ENCODE measurements at regions not wholly inside any gene's neighbourhood (a gene's known extent, or its start where the extent isn't known, plus 50 kb on each side); places are given as distances from the start of the nearest gene placed in this dataset.
A peak's percentile ranks its signal among the peaks of the same experiment; 100 is the strongest.

DNA sequence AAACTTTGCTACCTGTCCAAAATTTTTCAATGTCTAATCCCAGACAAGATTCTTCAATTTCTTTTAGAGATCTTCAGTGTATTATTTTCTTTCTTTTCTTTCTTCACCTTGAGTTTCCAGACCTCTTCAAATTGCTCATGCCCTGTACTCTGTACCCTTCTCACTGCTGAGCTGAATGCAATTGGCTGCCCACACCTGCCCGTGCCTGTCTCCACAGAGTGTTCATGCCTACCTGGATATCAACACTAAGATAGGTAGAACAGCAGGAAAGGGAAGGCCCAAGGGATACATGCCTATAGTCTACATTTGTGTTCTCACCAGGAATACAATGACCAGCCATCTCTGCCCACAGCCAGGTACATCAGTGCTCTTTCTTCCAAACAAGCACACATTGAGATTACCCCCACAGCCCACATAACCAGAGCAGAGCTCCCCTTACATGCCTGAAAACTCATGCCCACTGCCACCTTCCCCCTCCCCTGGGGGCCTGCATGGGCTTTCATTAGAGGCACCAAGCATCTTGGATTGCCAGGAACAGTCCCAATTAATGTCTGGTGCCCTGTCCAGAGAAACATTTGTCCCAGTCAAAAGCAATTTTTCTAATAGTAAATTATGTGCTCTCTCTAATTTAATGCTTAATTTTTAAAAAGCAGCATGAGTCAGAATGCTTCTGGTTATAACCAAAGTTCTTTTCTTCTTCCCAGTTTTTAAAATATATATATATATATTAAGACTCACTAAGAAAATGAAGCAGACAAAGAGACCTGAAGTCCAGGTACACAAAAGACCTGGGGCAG lies 134.9 kb upstream of the SLC14A2 start (continued):
- TF ChIP-seq, protein P1, sequence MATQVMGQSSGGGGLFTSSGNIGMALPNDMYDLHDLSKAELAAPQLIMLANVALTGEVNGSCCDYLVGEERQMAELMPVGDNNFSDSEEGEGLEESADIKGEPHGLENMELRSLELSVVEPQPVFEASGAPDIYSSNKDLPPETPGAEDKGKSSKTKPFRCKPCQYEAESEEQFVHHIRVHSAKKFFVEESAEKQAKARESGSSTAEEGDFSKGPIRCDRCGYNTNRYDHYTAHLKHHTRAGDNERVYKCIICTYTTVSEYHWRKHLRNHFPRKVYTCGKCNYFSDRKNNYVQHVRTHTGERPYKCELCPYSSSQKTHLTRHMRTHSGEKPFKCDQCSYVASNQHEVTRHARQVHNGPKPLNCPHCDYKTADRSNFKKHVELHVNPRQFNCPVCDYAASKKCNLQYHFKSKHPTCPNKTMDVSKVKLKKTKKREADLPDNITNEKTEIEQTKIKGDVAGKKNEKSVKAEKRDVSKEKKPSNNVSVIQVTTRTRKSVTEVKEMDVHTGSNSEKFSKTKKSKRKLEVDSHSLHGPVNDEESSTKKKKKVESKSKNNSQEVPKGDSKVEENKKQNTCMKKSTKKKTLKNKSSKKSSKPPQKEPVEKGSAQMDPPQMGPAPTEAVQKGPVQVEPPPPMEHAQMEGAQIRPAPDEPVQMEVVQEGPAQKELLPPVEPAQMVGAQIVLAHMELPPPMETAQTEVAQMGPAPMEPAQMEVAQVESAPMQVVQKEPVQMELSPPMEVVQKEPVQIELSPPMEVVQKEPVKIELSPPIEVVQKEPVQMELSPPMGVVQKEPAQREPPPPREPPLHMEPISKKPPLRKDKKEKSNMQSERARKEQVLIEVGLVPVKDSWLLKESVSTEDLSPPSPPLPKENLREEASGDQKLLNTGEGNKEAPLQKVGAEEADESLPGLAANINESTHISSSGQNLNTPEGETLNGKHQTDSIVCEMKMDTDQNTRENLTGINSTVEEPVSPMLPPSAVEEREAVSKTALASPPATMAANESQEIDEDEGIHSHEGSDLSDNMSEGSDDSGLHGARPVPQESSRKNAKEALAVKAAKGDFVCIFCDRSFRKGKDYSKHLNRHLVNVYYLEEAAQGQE (IDR thresholded peaks at IDR 0.05; ENCODE audit: low read depth, low read length): no peak
- TF ChIP-seq YY1 (IDR thresholded peaks at IDR 0.05; ENCODE audit: low read depth): no peak
- TF ChIP-seq NFIC (IDR thresholded peaks at IDR 0.05; ENCODE audit: borderline replicate concordance): no peak
- no peak for TF ChIP-seq POLR2AphosphoS5 (IDR thresholded peaks at IDR 0.05; ENCODE audit: low read depth, low read length)
- no peak for TF ChIP-seq JUND (IDR thresholded peaks at IDR 0.05)
- TF ChIP-seq EP300 (IDR thresholded peaks at IDR 0.05; ENCODE audit: borderline replicate concordance in 1 of 2, low read depth in 1 of 2, low read length in 1 of 2): no peak

DNA sequence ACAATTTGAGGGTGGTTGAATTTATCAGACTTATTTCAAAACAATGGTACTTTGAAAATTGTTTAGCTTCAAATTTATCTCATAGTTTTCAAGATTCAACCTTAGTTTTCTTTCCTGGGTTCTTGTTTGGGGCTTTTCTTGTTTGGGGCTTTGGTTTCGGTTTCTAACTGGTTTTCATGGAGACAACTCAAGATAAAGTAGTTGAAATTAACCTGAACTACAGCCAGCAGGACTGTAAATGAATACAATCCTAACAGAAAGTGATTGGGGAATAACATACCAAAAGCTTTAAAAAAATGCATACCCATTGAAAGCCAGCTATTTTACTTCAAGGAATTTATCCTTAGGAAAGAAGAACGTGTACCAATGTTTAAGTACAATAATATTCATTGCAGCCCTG lies 133.5 kb upstream of the SLC14A2 start:
- H4K20me1 ChIP-seq (ENCODE audit: insufficient read depth): no peaks in the 10 kb centered on the region
- 0 out of 2 replicates have a peak overlapping the region, but pooled peaks have one; percentile 32 for H3K4me2 ChIP-seq
- 12% methylated on average over 2 of the region's 2 CpGs for WGBS (ENCODE audit: low lambda C conversion rate)

More for the DNA sequence above, 133.5 kb upstream of the SLC14A2 start:
- TF ChIP-seq, protein P2, sequence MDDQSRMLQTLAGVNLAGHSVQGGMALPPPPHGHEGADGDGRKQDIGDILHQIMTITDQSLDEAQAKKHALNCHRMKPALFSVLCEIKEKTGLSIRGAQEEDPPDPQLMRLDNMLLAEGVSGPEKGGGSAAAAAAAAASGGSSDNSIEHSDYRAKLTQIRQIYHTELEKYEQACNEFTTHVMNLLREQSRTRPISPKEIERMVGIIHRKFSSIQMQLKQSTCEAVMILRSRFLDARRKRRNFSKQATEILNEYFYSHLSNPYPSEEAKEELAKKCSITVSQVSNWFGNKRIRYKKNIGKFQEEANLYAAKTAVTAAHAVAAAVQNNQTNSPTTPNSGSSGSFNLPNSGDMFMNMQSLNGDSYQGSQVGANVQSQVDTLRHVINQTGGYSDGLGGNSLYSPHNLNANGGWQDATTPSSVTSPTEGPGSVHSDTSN (IDR thresholded peaks at IDR 0.05): no peak
- TF ChIP-seq TEAD4 (IDR thresholded peaks at IDR 0.05; ENCODE audit: borderline replicate concordance, insufficient read depth): no peak
- no peak for TF ChIP-seq MXI1 (IDR thresholded peaks at IDR 0.05; ENCODE audit: low read depth, low read length)
- no peak for TF ChIP-seq NRF1 (IDR thresholded peaks at IDR 0.05; ENCODE audit: low read depth, low read length)
- TF ChIP-seq, protein P3, sequence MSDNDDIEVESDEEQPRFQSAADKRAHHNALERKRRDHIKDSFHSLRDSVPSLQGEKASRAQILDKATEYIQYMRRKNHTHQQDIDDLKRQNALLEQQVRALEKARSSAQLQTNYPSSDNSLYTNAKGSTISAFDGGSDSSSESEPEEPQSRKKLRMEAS (IDR thresholded peaks at IDR 0.05; ENCODE audit: low read depth): no peak
- no peak for TF ChIP-seq EP300 (IDR thresholded peaks at IDR 0.05; ENCODE audit: borderline replicate concordance in 1 of 2, low read depth in 1 of 2, low read length in 1 of 2)
- no peak for TF ChIP-seq GABPA (IDR thresholded peaks at IDR 0.05; ENCODE audit: low read depth)
- TF ChIP-seq SIN3A (IDR thresholded peaks at IDR 0.05; ENCODE audit: borderline replicate concordance, low read depth, low read length): no peak
- TF ChIP-seq RCOR1 (IDR thresholded peaks at IDR 0.05; ENCODE audit: low read length): no peak
- TF ChIP-seq, protein P4, sequence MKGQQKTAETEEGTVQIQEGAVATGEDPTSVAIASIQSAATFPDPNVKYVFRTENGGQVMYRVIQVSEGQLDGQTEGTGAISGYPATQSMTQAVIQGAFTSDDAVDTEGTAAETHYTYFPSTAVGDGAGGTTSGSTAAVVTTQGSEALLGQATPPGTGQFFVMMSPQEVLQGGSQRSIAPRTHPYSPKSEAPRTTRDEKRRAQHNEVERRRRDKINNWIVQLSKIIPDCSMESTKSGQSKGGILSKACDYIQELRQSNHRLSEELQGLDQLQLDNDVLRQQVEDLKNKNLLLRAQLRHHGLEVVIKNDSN (IDR thresholded peaks at IDR 0.05; ENCODE audit: borderline replicate concordance, low read depth): no peak
- TF ChIP-seq CHD2 (IDR thresholded peaks at IDR 0.05; ENCODE audit: low read length, partially characterized antibody): no peak
- TF ChIP-seq RAD21 (IDR thresholded peaks at IDR 0.05; ENCODE audit: low read length): no peak
- CTCF ChIA-PET: interaction anchor here (0.6 to 1.1 kb wide), 3 partner anchors 37 to 44 kb away, joined by 3 to 4 read pairs (median 4); no protein-coding TSS in a partner anchor
- no peaks in the 10 kb centered on the region for H3F3A ChIP-seq (replicated peaks; ENCODE audit: insufficient read depth)
- no peaks in the 10 kb centered on the region for H3K9me2 ChIP-seq
- peaks cover 0 to 10% of the 10 kb centered on the region in 2 experiments; a peak in 2 of 4 replicates for H3K4me1 ChIP-seq (ENCODE audit: control insufficient read depth in 1 of 2, insufficient read depth in 2 of 2, low read depth in 1 of 2, low read length in 1 of 2)
- no peaks in the 10 kb centered on the region for H3K9me3 ChIP-seq
- H3K27me3 ChIP-seq (ENCODE audit: insufficient read depth): no peaks in the 10 kb centered on the region
- H3K27ac ChIP-seq (ENCODE audit: low read depth in 2 of 2, low read length in 1 of 2): peak overlapping the region in 1 of 2 experiments; percentile 60; a peak in 1 of 4 replicates
- POLR2A ChIA-PET: no interaction called here
- no peaks in the 10 kb centered on the region for H3K79me2 ChIP-seq (ENCODE audit: insufficient read depth)
- H2AFZ ChIP-seq (ENCODE audit: low read depth): no peak overlapping the region
- DNase-seq: no peak
- H3K36me3 ChIP-seq (replicated peaks in 1 of 2; ENCODE audit: control insufficient read depth in 1 of 2, insufficient read depth in 2 of 2, low read length in 1 of 2): no peaks in the 10 kb centered on the region
- no peak overlapping the region; a peak in 1 of 4 replicates for H3K4me3 ChIP-seq (ENCODE audit: low read depth in 2 of 2, low read length in 1 of 2)
- no peak overlapping the region for H3K9ac ChIP-seq

All from SK-N-SH (cell line).